GM12874 (cell line): ENCODE measurements at regions not wholly inside any gene's neighbourhood (a gene's known extent, or its start where the extent isn't known, plus 50 kb on each side); places are given as distances from the start of the nearest gene placed in this dataset.

Source experiments
- CTCF ChIP-seq: IDR thresholded peaks from 2 replicates; pipeline ENCODE4 v1.5.1; 2011; ENCODE audit warnings: low read depth, mild to moderate bottlenecking, control low read depth, low read length, moderate library complexity; ENCODE audit not compliant: insufficient read depth

GRCh38 chr4:146124023-146124680, 51.4 kb upstream of the LSM6 start:
- TF ChIP-seq CTCF: 0 out of 2 replicates have a peak, but pooled peaks have one; percentile 11

- TF ChIP-seq CTCF: no peak
Observed at GRCh38 chr4:146123231-146123630, 52.3 kb upstream of the LSM6 start.

- no peak for TF ChIP-seq CTCF
Observed at GRCh38 chr4:146122398-146122797, 53.1 kb upstream of the LSM6 start.

GRCh38 chr4:146121757-146122156, 53.8 kb upstream of the LSM6 start:
- TF ChIP-seq CTCF: no peak

GRCh38 chr4:146119845-146120404, 55.6 kb upstream of the LSM6 start:
- TF ChIP-seq CTCF: no peak

GRCh38 chr4:146114066-146114465, 61.5 kb upstream of the LSM6 start:
- no peak for TF ChIP-seq CTCF

GRCh38 chr4:146113171-146113570, 62.3 kb upstream of the LSM6 start:
- no peak for TF ChIP-seq CTCF
